Hepatic stellate cell (primary cell): ENCODE measurements at regions not wholly inside any gene's neighbourhood (a gene's known extent, or its start where the extent isn't known, plus 50 kb on each side); places are given as distances from the start of the nearest gene placed in this dataset.

ENCODE experiments used
- DNase-seq: peaks from one replicate; pipeline ENCODE4 v3.0.0; 2011; ENCODE audit warnings: low spot score

DNA sequence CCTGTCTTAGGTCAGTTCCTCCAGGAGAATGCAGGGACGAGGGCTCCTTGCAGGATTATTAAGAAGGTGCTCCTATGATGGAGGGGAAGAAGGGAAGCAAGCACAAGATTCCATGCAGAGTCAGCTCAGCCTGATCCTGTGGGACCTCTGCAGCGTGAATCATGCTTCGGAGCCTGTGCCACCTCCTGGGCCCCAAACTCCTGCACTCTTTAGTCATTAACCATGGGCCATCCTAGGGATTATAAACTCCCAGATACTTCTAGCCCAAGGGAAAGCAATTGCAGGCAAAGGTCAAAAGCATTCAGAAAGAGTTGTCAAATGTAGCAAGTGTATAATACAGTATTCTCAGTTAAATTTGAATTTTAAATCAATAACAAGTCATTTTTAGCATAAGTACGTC is 208.7 kb upstream of the PMEPA1 start:
- DNase-seq, result no peak

DNA sequence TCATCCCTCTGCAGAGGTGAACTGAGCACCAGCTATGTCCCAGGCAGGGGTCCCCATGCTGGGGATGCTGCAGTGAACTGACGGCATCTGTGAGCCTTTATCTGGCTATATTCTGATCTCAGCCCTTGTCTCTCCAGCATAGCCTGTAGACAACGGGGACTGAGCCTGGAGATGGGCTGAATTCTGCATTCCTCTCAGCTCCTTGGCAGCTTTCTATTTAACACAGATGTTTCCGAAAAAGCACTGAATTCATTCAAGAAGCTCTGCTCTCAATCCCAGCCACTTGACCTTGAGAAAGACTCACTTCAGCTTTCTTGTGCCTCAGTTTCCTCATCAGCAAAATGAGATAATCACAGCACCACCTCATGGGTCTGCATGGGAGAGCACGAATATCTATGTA is 204.4 kb upstream of the PMEPA1 start:
- DNase-seq, result no peak

DNA sequence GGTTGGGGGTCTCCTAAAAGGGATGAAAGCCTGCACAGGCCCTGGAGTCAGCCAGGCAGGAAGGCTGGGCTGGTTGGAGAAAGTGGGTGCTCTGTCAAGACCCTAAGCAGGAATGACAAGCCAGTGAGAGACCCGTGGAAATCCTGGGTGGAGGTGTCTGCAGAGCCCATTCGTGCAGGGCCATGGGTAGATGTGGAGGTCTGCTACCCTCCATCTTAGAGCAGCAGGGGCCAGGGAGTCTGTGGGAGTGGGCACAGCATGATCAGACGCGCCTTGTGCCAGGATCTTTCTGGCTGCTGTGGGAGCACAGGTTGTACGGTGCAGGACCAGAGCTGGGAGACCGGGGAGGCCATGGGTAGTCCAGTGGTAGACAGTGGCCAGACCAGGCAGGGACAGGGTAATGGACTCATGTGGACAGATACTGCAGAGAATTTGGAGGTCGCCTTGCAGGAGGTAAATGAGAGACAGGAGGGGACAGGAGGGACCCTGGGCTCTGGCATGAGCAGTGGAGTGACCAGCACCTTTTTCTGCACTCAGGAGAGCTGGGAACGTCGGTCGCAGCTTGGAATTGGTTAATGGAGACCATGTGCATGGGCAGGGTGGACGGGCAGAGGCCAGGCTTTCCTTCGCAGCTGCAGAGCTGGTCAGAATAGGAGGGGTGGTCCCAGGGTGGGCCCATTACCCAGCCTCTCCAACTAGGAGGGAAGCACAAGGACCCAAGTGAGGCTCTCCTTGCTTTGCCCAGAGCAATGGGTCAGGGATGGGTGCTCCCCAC is 203.5 kb upstream of the PMEPA1 start:
- DNase-seq, result no peak

DNA sequence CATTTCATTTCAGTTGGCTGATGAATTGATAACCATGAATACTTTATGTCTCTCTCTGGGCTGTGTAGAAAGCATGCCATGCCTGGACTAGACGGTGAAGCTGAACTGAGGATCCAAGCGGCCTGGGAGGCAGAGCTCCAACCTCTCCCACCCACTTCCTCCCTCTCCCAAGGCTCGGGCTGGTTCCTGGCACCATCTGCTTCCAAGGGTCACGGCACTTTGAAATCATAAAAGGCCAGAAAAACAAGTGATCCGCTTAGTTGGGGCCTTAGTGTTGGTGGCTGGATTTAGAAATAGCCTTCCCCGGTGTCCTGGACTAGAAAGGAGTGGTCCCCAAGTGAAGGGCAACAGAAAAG is 202.4 kb upstream of the PMEPA1 start:
- DNase-seq, result no peak

DNA sequence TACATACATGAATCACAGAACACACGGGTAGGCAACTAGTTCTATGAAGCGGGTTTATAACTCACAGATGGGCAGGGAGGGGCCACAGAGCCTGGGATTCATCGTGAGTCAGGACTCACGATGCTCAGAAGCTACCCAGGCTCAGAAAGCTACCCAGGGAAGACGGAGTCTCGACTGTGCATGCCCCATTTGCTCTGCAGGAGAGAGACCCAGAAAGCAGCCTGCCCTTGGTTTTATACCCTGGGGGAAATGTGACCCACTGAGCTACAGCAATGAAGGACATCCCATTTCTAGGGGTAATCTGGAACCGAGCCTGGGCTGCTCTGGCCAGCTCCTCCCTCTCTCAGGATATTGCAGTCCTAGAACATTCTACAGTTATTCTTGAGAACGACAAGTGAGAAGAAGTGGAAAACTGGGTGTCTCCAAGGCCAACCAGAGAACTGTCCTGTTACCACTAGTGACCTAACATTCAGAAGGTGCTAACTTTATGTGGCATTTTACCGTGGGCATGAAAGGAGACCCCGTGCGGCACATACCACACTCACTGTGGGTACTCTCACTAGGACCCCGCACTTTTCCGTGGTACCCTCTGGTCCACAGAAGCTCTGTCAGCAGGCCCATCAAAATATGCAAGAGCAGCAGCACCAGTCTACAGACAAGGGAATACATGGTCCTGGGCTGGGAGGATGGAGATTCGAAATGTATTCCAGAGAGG is 201.9 kb upstream of the PMEPA1 start:
- no peak for DNase-seq

DNA sequence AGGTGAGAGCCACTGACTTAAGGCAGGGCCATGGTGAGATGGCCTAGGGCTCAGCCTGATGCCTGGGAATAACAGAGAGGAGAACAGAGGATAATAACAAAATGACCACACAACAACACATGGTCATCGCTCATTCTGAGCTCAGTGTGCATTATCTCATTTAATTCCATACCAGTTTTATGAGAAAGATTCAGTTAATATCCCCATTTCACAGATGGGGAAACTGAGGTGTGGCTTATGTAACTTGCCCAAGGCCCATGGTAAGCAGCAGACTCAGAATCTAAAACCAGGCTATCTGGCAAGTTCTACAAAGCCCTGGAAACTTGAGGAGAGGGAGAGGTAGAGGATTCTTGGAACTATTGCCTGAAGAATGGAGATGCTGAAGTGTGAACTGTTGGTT is 200.9 kb upstream of the PMEPA1 start:
- DNase-seq, result no peak

DNA sequence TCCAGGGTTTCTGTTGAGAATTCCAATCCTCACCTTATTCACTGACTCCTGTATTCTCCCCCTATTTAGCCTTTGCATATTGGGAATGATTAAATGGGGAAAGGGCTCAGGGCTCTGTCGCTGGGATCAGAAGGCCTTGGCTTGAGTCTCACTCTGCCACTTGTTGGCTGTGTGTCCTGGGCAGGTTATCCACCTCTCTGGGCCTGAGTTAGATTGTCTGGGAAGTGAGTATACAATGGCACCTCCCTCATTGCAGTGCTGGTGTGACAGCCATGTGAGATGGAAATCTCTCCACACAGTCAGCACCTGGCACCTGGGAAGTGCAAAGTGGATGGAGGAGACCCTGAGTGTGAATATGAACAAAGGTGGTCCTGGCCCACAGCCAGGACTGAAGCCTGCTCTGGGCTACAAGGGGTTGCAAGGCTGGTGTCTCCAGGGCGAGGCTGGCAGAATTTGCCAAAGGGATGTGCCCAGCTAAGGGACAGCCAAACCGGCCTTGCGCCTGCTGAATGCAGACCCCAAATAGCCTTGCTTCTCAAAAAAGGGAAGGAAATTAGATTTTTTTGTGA is 200.0 kb upstream of the PMEPA1 start:
- DNase-seq, result no peak

DNA sequence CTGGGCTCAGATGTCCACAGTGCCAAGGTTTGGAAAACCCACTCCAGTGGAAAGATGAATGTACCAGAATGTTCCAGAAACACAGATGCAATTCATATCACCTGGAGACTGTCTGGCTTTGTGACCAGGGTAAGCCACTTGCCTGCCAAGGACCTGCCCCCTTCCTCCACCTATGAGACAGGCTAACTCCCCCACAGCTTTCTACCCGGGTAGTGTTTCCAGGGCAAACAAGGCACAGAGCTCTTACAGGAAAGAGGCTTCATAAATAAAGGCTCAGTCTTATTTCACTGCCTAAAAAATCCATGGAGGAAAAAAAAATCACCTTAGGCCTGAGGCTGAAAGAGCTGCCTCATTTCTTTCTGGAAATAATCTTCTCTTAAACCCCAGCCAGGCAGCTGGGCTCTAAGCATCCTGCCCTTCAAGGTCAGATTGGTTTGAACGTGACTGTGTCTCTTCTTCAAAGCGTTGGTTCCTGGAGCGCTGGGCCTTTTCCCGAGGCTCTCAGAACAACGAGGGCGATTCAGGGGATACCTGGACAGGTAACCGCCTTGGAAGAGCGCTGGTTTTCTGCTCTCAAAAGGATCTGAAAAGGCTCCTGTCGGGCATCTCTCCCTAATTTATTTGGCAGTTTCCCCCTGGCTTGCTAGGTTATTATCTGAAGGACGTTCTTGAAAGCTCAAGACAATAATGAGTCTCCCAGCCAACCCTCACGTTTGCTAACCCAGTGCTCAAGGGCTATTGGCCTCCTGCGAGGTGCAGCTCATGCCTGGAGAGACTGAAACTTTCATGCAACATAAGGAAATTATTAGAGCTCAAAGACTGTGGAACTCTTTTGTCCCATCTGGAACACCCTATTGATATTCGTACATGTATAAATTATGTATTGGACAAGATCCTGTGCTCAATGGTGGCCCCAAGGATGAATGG is 199.2 kb upstream of the PMEPA1 start:
- DNase-seq, result no peak

DNA sequence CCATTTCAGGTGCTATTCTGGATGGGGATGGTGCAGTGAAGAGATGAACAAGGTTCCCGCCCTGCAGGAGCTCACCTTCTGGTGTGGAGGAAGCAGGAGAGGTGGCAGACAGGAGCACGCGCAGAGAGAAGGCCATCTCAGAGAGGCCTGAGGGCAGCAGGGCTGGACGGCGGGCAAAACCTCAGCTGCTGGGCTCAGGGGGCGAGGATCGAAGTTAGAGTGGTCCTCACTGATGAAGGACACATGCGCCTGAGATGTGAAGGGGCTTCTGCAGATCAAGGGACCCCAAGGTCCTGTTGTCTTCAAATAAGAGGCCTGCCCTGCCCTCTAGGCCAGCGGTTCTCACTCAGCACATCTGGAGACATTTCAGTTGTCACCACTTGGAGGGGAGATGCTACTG is 198.4 kb upstream of the PMEPA1 start:
- DNase-seq, result no peak

DNA sequence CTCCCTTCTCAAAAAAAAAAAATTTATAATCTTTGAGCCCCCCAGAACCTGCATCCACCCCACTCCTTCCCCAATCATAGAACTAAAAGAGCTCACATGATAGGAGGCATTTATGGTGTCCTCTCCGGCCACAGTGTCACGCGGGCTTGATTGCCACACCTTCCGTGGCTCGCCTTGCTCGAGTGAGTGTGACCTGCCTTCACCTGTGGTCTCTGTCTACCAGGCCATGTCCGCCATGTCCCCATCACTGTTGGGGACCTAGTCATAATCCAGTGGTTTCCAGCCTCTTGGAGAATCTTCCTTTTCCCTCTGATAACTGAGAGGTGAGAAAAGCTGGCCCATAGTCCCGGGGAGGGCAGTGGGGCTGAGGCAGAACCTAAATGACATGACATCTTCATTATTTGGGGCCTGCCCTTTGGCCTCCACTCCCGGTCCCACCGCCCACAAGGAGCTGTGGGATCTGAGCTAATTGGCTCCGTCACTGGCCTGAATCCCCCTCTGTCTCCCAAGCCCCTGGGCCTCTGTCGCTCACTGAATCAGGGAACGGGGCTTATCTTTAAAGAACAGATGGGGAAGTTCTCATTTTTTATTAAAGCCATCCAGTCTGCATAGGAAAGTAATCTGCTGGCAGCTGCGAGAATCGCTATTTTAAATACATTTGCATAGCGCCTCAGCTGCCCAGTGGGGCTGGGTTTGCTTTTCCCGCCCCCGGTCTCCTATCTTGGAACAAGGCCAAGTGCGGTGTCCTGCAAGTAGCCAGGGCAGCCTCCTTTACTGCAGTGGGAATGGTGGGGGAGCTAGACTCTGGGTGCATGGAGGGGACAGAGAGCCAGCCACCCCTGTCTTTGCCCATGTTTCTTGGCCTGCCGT is 197.6 kb upstream of the PMEPA1 start:
- no peak for DNase-seq

DNA sequence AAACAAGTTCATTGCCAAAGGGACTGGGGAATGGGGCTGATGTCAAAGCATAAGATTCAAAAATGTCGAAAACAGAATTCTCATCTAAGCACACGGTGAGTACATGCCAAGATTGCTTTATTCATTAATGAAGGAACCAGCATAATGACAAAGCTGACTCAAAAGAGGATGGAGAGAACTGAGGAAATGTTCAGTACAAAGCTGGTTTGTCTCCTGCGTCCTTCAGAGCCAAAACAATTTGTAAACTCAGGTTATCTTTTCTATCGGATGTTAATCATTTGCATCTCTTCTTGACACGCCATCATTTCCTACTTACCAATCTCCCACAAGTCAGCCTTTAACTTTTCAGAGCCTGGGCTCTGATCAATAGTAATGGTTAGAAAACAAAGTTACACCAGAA is 195.6 kb upstream of the PMEPA1 start:
- DNase-seq, result no peak

DNA sequence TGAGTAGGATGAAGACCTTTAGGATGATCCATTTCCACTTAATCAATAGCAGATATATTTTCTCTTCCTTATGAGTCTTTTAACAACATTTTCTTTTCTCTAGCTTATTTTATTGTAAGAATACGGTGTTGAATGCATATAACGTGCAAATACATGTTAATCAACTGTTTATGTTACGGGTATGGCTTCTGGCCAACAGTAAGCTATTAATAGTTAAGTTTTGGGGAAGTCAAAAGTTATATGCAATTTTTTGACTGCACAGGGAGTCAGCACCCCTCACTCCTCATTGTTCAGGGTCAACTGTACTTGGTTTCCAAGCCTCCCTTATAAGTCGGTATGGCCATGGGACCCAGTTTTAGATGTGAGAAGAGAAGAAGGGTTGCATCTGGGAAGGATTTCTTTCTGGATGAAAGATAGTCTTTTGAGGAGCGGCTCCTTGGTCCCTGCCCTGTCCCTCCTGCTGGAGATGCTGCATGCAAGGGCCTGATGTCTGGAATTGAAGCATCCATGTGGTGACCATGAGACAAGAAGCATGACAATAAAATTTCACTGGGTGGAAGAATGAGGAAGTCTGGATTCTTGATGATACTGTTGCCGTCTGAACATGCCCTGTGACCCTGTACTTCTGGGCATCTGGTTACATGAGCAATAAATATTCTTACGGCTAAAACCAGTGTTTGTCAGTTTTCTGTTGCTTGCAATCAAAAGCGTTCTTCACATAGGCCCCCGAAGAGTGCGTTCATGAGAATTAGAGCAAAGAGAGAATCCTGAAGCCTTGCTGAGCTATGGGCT is 194.7 kb upstream of the PMEPA1 start:
- no peak for DNase-seq

DNA sequence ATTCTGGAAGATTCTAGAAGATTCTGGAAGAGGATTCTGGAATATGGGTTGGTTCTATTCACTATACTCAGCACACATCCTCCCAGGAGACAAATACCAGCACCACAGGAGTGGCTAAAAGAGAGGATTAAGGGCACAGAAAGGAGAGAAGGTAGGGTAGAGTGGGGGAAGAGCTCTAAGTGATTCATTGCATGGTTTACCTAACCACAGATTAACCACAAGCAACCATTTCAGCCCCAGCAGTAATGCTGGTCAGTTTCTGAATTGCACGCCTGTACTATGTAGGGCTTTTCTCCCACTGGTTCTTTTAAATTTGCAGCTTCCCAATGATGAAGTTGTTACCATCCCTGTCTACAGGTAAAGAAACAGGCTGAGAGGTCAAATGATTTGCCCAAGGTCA is 192.7 kb upstream of the PMEPA1 start:
- DNase-seq, result no peak

DNA sequence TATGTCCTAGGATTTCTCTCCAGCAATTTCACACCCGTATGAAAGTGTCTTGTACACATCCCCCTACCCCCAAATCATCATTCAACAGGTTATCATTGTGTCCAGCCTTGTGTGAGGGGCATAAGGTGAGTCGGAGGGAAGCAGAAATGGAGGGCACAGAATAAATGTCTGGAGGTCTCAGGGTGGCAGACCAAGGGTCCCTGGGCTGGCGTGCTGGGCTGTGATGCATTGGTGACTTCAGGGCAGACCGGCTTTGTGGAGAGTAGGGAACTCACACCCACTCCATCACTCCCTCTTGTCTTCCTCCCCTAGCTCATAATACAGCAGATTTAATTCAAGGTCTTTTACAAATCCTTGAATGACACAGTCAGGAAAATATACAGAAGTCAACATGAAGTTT is 191.7 kb upstream of the PMEPA1 start:
- DNase-seq, result no peak

DNA sequence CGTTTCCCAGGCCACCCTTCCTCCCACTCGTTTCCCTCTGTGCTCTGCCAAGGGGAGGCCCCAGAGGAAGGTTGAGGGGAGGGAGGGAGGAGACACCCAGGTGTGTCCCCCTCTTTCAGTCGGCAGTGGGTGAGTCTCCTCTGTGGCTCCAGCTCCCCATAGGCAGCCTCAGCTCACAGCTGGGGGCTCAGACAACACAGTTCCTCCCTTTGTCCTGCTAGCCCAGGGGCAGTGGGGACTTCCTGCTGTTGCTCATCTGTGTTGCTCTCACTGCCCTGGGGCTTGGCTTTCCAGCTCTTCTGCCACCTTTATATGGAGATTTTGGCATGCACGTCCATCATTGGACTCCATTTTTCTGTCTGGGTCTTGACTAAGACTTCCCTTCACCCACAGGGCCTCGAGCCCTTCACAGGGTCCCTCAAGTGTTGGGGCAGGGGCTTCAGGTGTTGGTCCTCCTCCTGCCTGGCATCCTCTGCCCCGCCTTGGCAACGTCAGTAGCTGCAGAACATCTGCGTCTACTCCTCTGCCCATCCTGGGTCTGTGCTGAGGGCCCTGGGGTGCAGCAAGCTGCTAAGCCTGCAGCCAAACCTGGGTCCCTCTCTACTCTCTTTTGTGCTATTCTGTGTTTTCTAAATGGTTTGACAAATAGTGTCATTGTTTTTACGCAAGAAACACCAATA is 190.6 kb upstream of the PMEPA1 start:
- DNase-seq, result no peak

DNA sequence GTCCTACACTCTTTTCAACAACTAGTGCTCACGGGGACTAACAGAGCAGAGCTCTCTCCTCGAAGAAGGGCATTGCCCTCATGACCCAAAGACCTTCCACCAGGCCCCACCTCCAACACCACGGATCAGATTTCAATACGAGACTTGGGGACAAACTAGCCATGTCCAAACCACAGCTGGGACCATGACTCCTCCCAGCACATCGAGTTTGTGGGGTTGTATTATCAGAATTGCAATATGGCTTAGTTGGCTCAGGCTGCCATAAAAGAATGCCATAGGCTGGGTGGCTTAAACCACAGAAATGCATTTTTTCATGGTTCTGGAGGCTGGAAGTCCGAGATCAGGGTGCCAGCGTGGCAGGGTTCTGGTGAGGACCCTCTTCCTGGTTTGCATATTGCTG is 189.7 kb upstream of the PMEPA1 start:
- DNase-seq, result no peak

DNA sequence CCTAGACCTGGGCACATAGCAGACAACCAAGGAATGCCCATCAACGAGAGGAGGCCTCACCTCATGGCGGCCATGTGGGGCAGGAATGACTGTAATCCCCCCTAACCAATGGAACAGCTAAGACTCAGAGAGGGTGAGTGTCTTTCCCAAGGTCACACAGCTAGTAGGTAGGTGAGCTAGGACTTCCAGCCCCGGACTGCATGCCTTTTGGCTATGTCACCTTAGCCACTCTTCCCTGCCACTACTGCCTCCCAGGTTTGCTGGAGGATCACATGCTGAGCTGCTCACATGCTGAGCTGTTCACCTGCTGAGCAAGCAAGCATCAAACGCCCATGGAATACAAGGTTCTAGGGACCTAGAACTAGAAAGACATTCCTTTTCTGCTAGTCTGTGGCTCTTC is 188.5 kb upstream of the PMEPA1 start:
- no peak for DNase-seq

DNA sequence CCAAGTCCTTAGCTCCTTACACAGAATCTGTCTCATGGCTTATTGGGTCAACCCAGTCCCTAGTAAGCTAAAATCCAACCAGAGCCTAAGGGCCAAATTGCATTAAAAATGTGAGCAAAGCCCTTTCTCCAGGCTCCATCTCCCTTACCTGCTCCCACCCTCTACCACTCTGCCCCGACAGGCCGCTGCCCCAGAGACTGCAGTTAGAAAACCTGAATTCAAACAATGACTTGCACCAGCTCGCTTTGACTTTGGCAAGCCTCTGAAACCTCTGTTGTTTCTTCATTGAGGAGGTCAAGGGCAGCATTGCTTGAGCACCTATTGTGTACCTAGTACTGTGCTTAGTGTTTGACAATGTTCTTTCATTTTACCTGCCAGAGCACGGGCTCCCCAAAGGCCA is 188.1 kb upstream of the PMEPA1 start:
- no peak for DNase-seq

DNA sequence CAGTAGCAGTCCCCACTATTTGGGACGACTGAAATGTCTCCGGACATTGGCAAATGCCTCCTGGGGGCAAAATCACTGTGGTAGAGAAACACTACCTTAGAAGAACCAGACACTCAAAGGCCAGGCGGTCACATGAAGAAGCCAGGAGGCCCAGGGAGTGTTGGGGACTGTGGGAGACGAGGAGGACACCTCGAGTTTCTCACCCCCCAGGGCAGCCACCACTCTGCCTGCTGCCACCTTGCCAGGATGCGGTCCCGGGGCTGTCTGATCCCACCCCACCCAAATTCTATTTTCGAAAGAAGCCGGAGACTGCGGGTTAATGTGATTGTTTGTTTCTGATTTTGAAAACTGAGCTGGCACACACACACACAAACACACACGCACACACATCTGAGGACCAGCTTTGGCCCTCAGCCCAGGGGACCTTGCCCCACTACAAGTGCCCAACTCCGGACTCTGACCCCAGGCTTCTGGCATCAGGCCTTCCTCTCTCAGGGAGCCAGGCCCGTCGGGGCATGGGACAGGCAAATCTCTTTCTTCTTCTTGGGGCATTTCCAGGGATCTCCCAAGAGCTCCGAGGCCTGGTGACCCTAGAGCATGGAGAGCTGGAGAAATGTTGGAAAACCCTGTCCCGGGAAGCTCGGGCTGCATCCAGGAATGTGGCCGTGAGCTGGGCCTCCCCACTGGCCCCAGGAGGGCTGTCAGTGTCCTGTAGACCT is 187.5 kb upstream of the PMEPA1 start:
- DNase-seq, result no peak
